Myocyte (in vitro differentiated cells): ENCODE measurements at regions not wholly inside any gene's neighbourhood (a gene's known extent, or its start where the extent isn't known, plus 50 kb on each side); places are given as distances from the start of the nearest gene placed in this dataset.
"Not testable (repeated sequence)": the region's sequence is repeated elsewhere in the genome, so short reads cannot be mapped to it uniquely, and the experiment has no call there.

Experiments used
- DNase-seq: peaks from one replicate; pipeline ENCODE4 v3.0.0-alpha.2; 2012; ENCODE audit warnings: low read depth

DNA sequence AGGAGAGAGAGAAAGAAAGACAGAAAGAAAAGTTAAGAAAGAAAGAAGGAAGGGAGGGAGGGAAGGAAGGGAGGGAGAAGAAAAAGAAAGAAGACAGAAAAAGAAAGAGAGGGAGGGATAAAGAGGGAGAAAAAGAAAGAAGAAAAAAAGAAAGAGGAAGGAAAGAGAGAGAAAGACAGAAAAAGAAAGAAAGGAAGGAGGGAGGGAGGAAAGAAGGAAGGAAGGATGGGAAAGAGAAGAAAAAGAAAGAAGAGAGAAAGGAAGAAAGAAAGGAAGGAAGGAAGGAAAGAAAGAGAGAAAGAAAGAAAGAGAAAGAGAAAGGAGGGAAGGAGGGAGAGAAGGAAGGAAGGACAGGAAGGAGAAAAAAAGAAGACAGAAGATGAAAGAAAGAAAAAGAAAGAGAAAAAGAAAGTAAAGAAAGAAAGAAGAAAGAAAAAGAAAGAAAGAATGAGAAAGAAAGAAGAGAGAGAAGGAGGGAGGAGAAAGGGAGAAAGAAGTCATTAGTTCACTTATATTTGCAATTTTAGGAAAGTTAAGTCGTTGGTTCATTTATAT is 567.2 kb upstream of the CBLB start:
- DNase-seq: no peak

DNA sequence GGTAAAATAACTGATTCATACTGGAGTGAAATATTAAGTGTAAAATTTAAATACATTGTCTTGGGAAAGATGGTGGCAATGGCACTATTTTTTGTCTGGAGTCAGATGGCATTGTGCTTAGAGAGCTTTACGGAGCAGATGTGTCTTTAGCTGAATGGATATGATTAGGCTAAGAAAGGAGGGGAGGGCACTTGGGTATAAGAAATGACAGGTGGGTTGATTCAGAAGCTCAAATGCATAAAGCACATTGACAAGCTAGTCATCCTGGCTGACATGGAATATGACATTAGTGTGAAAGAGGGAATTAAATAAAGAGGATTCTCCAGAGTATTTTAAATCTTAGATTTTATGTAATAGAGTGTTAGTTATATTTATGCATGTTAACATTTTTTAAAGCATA is 570.1 kb upstream of the CBLB start:
- no peak for DNase-seq

DNA sequence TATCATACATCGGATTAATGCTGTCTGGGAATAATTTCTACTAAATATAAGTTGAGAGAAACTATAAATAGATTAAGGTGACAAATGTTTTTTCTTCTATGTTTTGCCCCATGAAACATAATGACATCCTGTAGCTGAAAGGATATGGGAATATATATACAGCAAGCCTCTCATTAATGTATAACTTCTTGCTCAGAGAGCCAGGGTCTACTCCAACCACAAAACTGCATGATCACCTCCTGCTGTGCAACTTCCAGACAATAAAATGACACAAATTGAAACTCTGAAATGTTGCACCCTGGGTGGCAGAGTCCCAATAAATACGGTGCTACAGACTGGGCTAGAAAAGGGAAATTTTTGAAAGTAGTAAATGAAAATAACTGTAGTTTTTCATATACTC is 571.9 kb upstream of the CBLB start:
- no peak for DNase-seq

DNA sequence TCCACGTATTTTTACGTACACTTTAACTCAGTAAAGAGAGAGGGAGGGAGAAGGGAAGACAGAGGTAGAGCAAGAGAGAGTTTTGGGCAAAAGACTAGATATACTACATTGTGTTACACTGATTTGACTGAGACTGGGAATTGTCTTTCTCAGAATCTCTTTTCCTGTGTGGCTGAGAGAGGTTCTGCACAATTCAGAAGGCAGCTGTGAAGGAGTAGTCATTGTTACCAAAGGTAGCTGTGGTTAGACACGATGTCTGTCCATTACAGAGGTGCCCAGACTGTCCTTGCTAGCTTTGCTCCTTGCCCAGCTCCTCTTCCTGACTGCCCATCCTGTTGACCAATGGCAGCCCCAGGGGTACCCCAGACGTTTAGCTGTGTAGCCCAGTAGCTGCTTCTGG is 577.5 kb upstream of the CBLB start:
- no peak for DNase-seq

DNA sequence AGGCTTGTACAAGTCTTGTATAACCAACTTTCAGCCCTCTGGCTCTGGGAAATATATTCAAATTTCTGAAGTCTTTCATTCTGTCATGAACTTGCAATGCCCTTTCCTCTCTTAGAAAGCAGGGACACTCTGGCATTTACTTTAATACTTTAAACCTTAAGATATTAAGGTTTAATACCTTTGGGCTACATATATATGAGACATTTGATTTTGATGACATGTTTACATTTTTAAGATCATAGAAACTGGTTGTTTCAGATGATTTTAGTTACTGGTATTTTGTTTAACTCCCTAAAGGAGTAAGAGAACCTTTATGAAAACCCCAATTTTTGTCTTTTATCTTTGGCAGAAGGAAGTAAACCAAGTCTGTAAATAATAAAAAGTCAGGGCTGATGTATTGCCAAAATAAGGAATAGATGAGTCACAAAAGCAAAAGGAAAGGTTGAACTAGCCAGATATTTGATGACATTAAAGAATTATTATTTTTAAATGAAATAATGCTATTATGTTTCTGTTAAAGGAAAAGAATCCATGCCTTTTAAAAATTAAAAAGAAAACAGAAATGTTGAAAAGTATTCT is 579.0 kb upstream of the CBLB start:
- DNase-seq: no peak

DNA sequence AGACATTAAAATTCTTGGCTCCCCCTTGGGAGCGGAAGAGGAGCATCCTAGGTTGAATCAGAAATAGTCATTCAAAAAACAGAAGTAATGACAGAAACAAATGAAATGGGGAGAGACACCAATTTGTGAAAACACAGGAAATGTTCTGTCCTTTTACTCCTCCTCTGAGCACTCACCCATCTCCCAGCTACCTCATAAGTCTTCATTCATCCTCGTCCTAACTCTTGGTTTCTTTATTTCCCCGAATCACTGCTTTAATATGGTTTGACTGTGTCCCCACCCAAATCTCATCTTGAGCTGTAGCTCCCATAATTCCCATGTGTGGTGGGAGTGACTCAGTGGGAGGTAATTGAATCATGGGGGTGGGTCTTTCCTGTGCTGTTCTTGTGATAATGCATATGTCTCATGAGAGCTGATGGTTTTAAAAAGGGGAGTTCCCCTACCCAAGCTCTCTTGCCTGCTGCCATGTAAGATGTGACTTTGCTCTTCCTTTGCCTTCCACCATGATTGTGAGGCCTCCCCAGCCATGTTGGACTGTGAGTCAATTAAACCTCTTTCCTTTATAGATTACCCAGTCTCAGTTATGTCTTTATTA is 579.7 kb upstream of the CBLB start:
- DNase-seq: not testable (repeated sequence)

DNA sequence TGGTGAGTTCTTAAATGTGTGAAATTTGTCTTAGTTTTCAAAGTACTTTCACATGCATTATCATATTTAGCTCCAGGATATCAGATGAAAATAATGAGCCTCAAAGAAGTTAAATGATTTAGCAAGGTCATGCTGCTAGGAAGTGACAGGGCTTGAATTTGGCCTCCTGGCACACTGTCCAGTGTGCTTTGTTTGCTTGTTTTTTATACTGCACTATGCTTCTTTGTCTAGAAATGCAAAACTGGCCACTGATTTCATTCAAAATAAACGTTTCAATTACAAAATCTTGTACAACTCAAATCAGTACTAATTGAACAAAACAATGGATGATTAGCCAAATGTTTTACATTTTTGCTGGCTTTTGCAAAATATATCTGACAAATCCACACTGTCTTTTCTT is 583.3 kb upstream of the CBLB start:
- DNase-seq: no peak

DNA sequence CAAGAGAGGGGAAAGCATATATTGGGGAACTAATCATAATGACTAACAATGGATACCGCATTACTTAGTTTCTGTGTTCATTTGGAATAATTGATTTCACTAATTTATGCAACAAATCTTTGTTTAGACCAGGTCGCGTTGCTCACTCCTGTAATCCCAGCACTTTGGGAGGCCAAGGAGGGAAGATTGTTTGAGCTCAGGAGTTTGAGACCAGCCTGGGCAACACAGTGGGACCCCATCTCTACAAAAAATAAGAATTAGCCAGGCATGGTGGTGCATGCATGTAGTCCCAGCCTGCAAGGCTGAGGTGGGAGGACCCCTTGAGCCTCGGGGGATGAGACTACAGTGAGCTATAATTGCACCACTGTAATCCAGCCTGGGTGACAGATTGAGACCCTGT is 585.7 kb upstream of the CBLB start:
- DNase-seq: no peak

DNA sequence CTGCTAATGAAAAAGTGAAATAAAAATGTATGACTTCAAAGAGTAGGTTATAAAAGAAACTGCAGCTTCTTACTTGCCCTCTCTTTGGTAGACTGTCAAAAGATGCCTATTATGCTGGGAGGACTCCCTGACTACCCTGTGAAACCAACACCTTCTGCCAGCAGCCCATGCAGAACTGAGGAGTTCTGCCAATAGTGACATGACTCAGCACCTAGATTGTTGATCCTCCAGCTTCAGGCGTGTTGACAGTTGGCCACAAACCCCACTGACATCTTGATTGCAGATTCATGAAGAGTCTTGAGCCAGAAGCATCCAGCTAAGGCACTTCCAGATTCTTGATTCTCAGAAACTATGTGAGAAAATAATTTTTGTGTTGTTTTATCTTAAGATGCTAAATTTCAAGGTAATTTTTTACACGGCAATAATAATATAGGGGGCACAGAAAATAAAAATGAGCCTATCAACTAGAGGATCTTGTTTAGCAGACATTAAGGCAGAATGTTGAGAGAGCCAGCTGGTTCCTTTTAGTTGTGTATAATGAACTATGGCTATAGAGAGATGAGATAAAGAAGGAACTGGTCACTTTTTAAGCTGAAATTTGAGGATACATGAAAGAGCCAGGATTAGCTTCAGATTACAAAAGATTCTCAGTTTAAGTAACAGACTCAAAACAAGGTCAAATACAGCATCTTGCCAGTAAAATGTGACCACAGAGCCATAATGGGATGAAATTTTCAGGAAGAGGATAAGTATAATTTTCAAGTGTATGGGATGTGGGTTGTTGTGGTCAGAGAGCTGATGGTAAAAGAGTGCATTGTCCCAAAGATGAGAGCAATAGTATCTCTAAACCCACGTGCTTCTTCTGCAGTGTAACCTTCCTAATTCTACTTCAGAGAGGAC is 588.7 kb upstream of the CBLB start:
- DNase-seq: peak; percentile 95

DNA sequence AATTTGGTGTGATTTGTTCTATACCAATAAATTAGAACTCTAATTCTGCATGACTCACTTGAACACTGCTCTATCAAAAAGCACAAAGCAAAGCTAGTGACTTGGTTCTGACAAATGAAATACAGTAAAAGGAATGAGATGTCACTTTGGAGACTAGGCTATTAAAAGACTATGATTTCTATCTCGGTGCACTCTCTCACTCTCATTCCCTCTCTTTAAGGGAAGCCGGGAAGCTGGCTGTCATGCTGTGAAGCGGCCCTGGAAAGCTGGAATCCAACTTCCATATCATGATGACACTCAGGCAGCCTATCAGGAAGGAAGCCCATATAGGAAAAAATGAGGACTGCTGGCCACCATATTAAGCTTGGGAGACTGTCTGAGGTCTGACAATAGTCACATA is 590.1 kb upstream of the CBLB start:
- peak; percentile 26 for DNase-seq

DNA sequence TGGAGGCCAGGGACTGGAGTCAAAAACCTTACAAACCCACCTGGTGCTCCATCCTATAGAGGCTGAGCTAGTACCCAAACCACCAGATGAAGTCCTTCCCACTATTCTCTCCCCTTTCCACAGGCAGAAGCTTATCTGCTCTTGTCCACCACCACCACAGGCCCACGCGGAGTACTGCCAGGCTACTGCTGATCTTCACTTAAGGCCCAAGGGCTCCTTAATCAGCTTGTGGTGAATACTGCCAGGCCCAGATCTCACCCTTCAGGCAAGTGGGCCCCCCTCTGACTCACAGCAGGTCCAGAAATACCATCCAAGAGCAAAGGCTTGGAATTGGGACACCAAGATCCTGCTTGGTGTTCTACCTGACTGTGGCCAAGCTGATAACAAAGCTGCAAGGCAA is 598.1 kb upstream of the CBLB start:
- DNase-seq: no peak

DNA sequence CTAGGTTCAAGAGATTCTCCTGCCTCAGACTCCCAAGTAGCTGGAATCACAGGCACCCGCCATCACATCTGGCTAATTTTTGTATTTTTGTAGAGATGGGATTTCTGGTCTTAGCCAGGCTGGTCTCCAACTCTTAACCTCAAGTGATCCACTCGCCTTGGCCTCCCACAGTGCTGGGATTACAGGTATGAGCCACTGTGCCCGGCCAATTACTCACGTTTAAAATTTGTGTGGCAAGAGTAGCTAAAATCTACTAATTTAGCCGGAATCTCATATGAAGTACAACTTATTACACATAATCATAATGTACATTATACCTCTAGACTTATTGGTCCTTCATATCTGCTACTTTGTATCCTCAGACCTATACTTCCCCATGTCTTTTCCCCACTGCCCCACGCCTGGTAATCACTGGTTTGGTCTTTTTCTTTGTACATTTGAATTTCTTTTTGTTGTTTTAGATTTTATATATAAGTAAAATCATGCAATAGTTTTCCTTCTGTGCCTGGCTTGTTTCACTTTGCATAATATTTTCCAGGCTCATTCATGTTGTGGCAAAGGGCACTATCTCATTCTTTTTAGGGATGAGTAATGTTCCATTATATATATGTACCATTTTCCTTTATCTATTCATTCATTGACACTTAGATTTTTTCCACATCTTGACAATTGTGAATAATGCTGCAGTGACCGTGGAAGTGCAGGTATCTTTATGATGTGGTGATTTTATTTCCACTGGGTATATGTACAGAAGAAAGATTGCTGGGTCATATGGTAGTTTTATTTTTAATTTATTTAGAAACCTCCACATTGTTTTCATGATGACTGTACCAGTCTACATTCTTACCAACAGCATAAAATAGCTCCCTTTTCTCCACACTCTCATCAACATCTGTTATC is 605.0 kb upstream of the CBLB start:
- DNase-seq: no peak

DNA sequence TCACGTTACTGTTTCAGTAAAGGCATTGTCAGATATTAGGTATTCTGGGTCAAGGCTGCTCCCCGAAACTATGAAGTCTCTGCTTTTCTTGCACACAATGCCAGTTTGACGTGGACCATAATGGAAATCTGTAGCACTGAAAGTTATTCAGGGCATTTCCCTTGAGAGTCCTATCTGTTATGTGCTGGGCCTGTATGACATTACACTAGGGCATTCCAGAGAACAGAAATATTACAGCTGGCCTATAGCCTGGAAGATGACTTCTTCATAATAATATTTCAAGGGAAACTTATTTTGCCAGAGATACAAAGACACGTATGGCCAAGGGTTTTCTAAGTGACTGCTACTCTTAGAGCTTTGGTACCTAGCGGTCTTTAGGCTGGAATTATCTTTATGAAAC is 613.6 kb upstream of the CBLB start:
- DNase-seq: no peak

DNA sequence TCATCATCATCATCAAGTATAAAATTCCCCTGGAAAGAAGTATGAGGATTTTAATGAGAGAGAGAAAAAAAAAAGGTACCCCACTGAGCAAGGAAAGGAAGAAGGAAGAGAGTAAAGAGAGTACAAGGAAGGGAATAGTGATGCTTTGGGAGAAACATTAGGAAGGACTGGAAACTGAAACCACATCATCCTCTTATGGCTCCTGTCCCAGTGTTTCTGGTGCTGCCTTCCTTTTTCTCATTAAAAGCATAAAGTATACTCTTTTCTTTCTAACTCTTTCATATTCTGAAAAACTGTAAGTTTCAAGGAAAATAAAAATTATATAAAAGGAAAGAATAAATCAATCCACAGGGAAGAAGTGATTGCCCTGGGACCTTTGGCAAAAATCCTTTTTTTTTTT is 616.4 kb upstream of the CBLB start:
- peak; percentile 4 for DNase-seq

DNA sequence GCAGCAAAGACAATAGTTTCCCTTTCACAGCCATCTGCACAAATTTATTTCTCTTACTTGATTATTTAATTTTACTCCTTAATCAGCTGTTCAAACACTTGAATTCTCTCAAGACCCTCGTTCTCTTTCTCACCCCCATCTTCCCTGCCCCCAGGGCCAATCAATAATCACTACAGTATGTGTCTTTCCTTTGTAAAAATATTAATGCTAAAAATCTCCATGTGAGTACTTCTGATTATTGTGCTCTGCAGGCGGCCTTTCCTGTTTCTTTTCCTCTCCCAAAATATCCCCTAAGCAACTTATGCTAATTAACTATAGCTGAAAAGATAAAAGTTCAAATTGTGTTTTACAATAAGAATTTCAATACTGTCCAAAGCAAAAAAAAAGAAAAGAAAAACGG is 617.0 kb upstream of the CBLB start:
- no peak for DNase-seq

DNA sequence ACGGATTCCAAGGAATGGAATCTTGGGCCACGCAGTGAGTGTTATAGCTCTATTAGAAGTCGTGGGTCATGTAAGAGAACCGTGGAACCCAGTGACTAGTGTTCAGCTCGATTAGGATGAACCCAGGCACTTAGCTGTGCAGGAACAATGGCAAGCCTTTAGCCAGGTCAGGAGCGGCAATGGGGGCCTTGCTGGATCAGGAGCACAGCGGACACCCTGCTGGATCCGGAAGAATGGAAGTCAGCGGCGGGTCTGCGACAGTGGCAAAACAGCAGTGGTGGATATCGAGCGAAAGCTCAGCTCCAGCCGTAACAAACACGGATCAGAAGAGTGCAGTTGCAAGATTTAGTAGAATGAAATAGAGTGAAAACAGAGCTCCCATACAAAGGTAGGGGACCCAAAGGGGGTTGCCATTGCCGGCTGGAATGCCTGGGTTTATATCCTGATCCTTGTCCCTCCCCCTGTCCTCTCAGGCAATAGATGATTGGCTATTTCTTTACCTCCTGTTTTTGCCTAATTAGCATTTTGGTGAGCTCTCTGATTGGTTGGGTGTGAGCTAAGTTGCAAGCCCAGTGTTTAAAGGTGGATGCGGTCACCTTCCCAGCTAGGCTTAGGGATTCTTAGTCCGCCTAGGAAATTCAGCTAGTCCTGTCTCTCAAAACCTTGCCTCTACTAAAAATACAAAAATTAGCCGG is 618.3 kb upstream of the CBLB start:
- not testable (repeated sequence) for DNase-seq

DNA sequence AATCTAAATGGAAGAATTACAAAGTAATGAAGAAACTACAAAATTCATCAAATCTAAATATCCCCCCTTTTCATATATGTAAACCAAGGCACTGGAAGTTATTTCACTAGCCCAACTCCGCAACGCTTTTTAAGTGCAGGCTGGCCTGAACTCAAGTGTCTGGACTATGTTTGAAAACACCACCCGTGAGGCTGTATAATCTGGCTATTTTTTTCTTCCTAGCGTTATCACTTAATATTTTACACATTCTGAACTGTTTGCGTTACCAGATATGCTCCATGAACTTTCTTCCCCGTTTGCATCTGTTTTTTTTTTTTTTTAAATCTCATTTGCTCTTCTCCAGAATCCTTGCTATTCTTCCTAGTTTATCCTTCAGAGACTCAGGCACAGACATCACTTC is 619.5 kb upstream of the CBLB start:
- DNase-seq: no peak

DNA sequence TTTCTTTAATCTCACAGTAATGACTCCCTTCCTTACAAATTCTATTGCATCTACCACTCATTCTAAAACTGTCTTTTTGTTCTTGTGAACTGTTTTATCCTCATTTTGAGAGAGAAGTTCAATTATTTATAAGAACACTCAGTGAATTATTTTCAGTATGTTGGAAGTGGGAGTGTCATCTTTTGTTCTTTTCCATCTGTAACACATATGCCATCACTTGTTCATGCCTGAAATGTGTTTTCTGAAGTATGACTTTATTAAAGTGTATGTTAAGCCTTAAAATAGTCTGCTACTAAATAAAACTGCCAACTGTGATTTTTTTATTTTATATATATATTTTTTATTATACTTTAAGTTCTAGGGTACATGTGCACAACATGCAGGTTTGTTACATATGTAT is 623.0 kb upstream of the CBLB start:
- no peak for DNase-seq

DNA sequence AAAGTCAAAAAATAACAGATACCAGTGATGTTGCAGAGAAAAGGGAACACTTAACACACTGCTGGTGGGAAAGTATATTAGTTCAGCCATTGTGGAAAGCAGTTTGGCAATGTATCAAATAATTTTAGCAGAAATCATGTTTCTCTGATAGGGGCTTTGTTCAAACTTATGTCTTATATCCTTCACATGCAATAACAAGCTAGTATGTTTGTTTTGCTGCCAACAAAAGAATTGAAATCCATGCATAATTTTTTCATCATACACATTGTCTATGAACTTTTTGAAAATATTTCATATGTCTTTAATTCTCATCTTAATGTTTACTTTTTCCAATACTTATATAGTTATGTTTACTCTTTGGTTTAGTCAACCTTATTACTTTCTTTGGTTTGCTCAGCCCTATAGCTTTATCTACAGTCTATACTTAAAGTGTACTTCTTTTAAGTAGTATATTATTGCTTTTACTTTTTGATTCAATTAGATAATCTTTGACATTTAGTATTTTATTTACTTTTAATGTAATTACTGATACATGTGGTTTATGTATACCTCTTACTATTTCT is 639.6 kb upstream of the CBLB start:
- DNase-seq: no peak

DNA sequence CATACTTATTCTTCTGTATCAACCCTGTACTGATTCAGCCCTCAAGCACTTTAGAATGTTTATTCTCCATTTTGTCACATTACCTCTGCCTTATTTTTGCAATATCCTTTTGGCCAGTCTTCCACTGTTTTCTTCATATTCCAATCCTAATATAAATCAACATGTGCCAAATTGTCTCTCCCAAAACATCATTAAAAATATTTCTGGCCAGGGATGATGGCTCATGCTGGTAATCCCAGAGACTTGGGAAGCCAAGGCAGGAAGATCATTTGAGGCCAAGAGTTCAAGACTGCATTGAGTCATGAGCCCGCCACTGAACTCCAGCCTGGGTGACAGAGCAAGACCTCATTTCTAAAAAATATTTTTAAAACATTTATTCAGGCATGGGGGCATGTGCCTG is 641.4 kb upstream of the CBLB start:
- DNase-seq: peak; percentile 11
